EH (cell line): ENCODE measurements at regions not wholly inside any gene's neighbourhood (a gene's known extent, or its start where the extent isn't known, plus 50 kb on each side); places are given as distances from the start of the nearest gene placed in this dataset.

Experiments
- DNase-seq: peaks from one replicate; pipeline ENCODE4 v3.0.0-alpha.2; 2015; ENCODE audit warnings: low read depth

- DNase-seq, result no peak
These were observed 73.3 kb downstream of the RFC3 start for GRCh38 chr13:33891196-33891742.

- no peak for DNase-seq
These were observed 75.6 kb downstream of the RFC3 start for GRCh38 chr13:33893559-33893958.

- DNase-seq, result no peak
These were observed 86.5 kb downstream of the RFC3 start for GRCh38 chr13:33904431-33904830.

DNA sequence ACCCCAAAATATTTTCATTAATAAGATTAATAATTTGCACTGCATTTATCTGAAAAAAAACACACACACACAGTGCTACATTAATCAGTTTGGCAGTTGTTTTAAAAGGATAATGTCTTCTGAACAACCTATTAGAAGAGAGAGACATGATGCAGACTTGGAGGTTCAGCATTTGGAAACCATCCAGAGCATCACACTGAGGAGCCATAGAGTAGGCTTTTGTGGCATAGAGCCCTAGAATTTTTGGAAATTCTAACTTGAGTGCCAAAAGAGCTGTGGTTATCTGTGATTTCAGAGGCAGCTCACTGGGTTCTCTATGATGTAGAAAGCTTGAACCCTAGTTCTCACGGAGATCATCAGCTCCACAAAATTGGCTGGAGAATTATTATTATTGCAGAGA, 90.2 kb downstream of the RFC3 start:
- no peak for DNase-seq

DNA sequence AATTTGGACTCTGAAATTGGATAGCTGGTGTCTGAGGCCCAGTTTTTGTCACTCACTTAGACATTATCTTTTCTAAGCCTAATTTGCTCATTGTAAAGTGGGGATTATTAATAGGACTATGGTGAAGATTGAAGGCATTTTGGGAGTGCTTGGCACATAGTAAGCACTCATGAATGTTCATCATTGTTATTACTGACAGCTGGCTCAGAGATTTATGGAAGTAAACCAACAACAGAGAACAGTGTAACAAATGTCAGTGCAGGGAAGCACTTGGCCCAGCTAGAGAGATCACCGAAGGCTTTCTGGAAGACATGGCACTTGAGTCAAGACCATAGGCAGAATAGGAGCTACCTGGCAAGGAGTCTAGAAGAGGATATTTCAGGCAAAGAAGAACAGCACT, 92.3 kb downstream of the RFC3 start:
- DNase-seq, result no peak

GRCh38 chr13:33911521-33911920, 93.6 kb downstream of the RFC3 start:
- DNase-seq, result no peak

GRCh38 chr13:33913829-33914228, 95.9 kb downstream of the RFC3 start:
- no peak for DNase-seq

- no peak for DNase-seq
These were observed 99.2 kb downstream of the RFC3 start for GRCh38 chr13:33917190-33917589.

DNA sequence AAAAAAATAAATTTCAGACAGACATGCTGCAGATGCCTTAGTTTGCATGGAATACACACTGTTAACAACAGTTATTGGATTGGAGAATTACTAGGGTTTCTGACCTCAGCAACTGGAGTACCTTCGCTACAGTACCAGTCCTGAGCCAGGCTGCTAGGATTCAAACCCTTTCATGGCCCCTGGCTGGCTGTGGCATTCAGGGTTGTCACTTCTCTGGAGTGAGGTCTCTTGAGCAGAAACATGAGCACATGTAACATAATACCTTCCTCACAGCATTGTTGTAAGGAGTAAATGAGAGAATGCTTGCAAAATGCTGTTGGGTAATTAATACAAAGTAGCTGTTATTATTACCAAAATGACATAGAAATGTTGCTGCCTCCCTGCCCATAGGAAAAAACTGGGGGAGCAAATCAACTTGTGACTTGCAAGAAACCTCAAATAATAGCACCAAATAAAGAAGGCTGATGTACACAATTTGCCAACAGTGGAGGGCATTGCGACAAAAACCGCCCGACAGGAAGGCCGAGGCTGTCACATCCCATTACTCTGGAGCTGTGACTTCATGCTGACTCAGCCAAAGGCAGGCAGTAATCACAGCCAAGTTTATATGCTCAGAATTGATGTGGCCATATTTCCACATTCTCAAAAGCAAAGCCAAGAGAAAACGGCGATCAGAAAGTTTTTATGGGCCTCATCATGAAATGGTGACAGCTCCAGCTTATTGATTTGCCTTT, 100.4 kb downstream of the RFC3 start:
- DNase-seq, result peak; percentile 85

DNA sequence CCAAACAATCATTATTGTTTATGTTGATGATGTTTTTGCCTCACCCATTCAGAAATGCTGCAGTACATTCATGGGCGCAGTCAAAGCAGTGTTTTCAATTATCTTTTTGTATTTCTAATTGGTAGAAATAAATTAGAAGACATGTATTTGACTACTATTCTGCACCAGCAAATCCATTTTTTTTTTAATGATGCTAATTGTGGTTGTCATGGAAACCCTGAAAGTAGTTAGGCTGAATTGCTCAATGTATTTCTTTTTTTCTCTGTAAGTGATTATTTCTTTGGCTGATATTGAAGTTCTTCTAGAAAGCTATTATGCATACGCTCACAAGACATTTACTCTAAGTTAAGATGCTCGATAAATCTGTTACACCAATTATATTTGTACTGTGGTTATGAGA, 101.2 kb downstream of the RFC3 start:
- DNase-seq, result no peak

DNA sequence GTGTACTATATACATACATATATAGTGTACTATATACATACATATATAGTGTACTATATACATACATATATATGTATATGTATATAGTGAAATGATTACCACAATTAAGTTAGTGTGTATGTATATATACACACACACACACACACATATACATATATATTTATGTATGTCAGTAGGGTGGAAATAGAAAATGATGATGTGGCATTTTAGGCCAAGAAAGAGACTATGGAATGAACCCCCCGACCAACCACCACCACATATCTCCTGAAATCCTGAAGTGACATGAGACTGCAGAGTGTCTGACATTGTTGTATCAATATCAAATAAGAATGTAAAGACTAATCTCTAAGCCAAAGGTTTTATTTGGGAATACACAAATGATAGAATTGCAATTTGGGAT, 107.6 kb downstream of the RFC3 start:
- DNase-seq, result no peak

DNA sequence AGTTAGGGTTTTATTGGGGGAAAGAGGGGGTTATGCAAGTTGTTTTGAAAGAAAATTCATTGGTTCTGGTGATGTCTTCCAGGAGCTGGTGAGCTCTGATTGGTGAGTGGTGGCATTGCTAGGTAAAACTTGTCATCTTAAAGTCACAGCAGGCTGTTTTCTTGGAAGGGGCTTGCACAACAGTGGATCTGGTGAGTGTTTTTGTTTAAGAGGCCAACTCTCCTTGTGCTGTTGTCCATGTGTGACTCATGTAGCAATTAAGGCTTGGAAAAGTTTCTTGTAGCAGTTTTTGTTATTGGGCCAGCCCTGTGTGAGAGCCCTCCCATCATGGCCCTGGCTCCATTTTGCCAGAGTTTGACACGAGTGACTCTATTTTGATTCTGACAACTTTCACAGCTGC, 109.4 kb downstream of the RFC3 start:
- DNase-seq, result peak; percentile 73

DNA sequence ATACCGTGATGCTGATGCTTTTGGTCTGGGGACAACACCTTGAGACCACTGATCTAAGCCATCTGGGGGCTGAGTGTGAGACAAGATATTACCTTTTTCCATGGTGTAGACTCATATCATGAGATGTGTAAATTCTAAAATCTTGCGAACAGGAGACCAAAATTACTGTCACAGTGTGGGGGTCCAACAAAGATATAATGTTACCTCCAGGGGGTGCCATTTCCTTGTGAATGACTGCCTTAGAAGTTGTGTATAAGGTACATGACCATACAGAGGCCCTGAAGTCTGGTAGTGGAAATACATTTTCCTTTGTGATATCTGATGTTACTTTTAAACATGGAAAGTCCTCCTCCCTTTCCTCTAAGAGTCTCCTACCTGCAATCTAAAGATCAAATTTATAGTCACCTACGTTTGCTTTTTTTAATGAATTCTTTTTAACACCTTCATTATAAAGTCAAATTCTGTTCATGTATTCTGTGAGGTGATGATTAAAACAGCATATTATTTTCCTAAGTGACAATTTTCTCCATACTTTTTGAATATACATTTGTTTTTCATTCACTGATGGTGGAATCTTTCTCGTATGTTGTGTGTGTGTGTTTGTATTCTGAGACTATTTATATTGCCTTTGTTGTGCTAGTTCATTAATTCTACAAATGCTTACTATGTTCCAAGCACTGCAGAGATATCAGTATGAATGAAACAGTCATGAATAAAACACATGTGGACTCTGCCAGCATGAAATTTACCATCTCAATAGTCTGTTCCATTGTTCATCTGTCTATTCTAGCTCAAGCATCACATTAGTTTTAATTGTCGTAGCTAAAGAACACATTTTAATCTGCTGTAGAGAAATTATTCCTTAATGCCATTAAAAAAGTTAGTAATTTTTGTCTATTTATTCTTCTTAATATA, 113.7 kb downstream of the RFC3 start:
- DNase-seq, result peak; percentile 71

DNA sequence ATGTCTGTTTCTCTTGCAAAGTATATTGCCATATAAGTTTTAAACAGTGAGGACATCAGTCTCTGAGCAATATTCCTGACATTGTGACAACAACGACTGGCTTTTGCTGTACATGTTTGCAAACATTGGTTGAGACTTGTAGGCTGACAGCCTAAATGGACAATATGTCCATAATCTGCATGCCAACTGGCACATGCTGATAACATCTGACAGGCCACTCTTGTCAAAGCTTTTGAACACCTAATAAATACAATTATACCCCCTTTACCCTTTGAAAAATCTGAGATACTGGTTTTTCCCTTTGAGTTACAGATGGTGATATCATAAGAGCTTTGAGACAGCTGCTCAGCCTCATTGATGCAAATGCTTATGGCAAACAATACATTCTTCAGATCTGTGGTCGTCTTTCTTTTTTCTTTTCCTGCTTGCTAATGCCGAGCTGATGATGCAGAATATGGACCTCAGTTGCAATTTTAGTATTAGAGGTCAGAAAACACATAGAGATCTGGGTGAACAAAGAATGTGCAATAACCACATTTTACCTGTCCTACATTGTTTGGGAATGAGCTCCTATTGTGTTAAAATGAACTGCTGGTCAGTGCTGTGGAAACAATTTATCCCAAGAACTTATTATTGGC, 114.9 kb downstream of the RFC3 start:
- DNase-seq, result no peak

DNA sequence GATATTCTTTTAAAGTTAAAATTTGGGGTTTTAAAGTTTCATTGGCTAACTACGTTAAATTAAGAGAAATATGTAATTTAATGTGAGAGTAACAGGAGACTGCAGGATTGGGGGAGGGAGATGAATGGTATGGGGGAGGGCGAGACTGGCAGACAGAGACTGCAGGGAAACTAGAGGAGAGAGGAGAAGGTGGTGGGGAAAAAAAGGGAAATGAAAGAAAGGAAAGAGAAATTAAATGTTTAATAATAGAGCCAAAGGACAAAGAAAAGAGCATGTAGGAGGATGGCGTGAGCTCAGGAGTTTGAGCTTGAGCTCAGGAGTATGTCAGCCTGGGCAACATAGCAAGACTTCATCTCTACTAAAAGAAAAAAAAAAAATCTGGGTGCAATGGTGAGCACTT, 115.9 kb downstream of the RFC3 start:
- DNase-seq, result no peak

GRCh38 chr13:33934343-33934742, 116.4 kb downstream of the RFC3 start:
- no peak for DNase-seq

DNA sequence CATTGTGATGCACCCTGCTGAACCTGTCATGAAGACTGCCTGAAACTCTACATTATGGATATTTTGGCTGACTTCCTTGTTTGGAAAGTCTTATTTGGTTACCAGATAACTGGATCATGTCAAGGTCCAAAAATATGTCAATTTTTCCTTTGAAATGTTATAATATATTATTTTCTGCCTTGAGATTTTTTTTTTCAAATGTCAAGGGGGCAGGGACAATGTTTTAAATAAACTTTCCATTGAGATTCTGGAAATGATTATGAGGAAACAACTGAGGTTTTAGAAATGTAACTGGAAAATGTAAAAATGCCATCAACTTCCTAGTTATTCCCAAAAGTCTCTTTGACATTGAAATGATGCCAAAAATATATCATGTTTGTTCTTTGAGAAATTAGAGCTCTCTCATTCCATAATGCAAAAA, 117.0 kb downstream of the RFC3 start:
- no peak for DNase-seq

DNA sequence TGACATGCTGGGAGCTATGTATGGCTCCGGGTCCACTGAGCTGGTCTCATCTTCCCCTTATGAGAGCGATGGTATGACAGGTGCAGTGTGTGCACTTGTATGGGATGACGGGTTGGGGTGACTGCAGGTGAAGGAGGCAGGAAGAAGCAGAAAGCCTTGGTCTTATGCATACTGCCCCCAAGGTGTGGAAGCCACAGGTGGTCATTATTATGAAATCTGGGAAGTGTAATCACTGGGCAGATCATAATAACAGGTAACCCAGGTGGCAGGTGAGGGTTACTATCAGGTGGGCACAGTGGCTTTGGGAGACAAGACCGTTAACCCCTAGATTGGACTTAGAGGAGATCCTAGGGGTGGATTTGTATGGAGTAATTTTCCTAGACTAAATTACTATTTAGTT, 118.0 kb downstream of the RFC3 start:
- no peak for DNase-seq

GRCh38 chr13:33937373-33938098, 119.6 kb downstream of the RFC3 start:
- DNase-seq, result no peak

- no peak for DNase-seq
These were observed 122.3 kb downstream of the RFC3 start for GRCh38 chr13:33940256-33940655.

GRCh38 chr13:33940898-33941297, 122.9 kb downstream of the RFC3 start:
- DNase-seq, result no peak

DNA sequence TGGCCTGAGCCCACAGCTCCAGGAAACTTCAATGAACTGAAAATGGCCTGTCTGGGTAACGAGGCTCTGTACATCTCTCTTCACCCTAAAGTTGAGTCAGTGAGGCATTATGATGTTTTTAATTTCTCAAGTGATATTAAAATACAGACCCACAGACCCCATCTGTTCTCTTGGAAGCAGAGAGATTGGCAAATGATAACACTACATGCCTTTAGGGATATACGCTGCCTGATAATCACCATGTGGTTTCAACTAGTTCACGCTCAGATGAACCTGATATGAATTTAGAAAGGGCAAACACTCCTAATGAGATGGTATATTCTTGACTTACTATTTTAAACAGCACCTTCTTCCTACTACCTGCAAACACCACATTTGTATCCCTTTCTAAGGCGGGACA, 127.5 kb downstream of the RFC3 start:
- DNase-seq, result no peak
